ENCODE measurements at regions not wholly inside any gene's neighbourhood (a gene's known extent, or its start where the extent isn't known, plus 50 kb on each side); places are given as distances from the start of the nearest gene placed in this dataset.
"Not testable (repeated sequence)": the region's sequence is repeated elsewhere in the genome, so short reads cannot be mapped to it uniquely, and the experiment has no call there.

DNA sequence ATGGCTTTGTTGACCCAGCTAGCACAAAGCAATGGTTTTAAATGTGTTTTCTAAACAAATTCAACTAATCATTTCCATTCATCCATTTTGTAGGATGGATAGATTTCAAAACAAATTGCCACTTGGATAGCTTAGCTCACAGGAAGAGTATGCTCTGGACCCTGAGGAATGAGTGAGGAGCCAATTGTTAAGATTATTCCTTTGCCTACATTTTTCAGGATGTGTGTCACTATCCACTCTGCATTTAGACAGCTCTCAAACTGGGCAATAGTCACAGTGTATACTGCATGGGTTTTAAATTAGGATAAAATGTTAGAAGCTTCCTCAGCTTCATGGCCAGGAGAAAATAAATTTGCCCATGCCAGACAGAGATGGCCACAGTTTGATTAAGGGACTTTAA lies 605.6 kb upstream of the TEX47 start:
- DNase-seq = no peak

DNA sequence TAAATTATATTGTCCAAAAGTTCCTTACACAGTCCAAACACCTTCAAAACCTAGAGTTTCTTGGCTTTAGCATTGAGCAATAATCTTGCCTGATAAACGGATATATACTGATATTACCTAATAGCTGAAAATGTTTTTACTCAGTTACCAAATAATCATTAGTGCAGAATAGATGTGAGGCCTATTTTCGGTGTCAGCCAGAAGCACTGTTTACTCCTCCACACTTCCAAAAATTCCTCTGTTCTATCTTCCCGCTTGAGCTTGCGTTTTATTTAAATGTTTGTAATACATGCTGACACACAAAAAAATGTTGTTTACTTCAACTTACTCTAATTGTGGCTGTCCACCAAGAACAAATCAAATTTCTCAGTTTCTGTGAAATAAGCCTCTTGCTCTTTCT lies 606.2 kb upstream of the TEX47 start:
- DNase-seq = peak; percentile 3

DNA sequence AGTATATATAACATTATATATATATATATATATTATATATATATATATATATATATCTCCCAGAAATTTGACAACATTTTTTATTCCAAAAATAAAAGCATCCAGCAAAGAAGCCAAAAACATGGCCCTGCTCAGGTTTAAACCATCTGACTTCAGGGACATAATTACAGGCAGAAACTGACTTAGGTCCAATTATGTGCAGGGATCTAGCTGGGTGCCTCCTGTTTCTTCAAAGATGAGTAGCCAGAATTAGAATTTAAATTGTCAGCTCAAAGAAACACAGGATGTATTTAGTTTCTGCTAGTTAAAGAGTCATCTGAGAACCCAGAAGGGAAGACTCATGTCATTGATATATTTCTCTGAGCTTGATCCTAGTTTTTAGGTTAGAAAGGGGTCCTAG lies 656.4 kb upstream of the TEX47 start:
- no peak for DNase-seq

DNA sequence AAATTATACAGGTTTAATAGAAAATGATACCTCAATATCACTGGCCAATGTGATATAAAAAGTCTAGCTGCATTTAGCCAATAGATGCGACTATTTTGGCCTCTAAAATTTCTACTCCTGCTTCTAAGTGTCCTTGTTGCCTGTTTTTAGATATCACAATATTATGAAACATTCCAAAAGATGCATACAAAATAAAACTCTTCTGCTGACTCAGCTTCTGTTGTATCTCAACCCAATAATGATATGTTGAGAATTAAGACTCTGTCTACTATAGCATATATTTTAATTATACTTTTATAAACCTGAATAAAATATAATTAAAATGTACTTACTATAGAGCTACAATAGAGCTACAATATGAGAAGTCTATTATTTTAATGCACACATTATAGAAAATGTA lies 661.0 kb upstream of the TEX47 start:
- no peak for DNase-seq

DNA sequence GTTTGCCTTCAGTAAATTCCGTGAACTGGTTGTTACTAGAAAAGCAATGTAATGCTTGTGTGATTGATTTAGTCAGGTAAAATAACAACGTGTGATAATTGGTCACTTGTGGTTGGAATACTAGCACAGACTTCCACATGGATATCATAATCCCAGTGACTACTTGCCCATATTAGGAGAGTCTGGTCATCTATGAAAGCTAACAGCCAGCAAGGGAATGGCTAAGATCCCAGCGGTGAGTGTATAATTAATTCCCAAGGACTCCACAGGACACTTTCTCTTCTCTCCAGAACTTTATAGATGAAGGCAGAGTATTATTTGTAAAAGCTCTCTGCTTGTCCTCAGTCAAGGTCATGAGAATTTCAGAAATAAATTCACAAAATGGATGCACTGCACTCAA lies 662.6 kb upstream of the TEX47 start:
- no peak for DNase-seq

DNA sequence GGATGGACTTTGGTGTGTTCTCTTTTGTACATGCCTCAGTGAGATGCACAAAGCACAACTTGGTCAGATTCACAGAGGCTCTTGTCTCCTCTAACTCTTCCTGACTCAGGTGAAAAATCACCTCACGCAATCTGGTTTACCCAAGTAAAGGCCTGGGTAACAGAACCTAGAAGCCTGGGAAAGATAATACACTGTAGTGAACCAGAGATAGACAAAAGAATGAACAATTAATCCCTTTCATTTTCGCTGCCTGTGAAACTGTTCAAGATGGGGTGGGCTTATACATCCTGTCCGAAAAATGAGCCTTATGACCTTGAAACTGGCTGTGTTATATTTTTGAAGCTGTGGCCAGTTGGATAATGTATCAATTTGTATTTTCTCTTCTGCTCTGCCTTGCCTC lies 678.9 kb upstream of the TEX47 start:
- no peak for DNase-seq

DNA sequence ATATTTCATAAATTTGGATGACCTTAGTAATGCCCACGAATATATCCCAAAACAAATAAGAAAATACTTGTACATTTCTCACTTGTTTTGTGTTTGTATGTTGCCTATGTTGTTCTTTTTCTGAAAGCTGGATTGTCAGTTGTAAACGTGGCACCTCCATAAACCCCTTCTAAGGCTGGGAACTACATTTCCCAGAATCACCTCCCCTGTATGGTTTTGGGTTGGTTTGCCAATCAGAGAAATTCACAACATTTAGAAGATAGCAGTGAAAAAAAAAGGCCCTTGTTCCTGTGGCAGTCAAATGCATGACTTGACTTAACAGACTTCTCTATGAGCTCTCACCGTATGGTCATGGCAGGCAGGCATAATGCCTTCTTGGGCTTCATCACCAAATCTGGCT lies 676.3 kb upstream of the STEAP1 start:
- DNase-seq = no peak

DNA sequence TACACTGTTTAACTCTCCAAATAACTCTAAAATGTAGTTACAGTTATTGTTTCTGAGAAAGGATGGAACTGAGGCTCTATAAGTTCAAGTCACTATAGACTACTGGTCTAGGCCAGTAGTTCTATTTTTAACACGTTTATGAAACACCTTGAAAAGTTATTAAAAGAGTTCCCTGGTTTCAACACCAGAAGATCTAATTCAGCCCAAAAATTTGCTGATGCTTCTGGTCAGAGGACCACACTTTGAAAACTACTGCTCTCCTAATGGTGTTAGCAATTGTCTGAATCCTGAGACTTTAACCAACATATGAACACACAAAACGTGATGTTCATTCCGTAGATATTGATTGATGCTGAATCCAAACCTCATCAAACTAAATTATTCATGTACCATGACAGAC lies 658.6 kb upstream of the STEAP1 start:
- no peak for DNase-seq

DNA sequence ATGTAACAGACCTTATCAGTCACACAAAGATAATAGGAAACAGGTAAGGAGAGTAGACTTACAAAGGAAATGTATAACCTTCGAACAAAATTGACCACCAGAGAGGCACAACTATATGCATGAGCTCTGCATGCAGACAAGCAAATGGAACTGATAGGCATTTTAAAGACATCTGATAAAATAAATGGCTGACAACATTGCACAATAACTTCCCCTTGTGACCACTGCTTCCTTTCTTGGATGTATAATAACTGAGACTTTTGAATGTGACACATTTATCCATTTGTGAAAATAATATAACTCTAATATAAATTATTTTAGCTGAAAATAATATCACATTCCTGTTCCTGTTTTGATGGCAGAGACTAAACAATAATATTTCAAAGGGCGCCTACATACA lies 654.2 kb upstream of the STEAP1 start:
- no peak for DNase-seq

DNA sequence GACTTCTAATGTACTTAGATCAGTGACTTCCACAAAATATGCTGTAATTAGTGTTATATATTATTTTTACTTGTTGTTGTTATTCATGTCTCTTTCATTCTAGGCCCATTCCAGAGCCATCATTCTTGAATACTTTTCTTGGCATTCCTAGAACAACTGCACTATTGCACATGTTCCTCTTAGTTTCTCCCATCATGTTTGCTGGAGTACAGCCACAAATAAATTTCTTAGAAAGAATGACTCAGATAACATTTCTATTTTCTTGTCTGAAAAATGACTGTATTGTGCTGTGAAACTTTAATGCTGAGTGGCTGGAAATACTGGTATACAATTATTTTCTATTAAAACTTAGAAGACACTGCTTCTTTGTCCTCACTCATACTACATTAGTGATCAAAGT lies 651.0 kb upstream of the STEAP1 start:
- DNase-seq = peak; percentile 5

DNA sequence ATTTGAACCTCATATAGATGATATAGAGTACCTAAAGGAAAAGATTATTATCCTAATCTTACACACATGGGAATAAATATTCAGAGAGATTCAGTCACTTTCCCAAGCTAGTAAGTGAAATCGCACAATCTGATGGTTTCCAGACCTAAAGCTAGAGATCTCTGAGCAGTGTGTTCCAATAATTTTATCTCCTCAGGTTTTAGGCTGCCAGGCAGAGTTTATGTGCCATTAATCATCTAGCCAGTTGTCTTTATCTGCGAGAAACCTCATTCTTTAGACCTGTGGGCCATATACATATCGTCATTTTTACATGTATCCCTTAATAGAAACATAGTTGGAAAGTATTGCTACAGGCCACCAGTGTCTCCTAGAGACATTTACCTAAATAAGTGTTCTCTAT lies 647.2 kb upstream of the STEAP1 start:
- DNase-seq = no peak

DNA sequence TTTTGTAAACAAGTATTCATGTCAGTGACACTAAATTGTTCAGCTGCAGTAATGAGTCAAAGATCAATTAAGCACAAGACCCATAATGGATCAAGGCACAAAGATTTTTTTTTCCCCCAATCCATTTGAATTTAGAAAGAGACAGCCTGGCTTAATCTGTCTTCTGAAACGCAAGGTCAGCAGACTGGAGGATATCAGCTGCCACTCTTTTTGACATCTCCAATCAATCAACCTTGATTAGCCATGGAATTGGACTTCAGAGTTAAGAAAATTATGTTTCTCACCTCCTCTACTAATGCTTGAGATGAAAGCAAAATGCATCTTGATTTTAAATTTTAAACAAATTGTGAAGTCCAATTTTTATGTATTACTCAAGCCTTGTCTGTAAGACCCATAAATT lies 642.4 kb upstream of the STEAP1 start:
- DNase-seq = no peak

DNA sequence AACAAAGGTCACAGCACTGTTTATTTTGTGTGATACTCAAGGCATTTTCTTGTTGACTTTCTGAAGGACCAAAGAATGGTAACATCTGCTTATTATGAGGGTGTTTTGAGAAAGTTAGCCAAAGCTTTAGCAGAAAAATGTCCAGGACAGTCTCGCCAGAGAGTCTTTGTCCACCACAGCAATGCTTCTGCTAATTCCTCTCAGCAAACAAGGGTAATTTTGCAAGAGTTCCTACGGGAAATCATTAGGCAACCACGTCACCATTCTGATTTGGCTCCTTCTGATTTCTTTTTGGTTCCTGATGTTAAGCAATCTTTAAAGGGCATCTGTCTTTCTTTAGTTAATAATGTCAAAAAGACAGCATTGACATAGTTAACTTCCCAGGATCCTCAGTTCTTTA lies 639.3 kb upstream of the STEAP1 start:
- no peak for DNase-seq

DNA sequence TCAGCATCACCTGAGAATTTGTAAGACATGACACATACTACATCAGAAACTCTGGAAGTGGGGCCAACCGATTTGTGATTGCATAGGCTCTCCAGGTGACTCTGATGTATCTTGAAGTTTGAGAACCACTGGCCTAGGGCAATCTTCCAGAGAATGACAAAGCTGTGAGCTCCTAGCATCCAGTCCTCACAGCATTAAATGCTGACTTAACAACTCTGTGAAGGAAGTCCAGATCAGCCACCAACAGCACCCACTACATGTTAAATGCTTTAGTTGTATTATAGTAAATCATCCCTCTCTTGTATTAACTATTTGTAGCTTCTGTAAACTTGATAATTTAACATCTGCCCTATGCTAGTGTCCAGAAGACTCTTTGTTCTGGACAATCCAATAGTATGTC lies 636.5 kb upstream of the STEAP1 start:
- no peak for DNase-seq

DNA sequence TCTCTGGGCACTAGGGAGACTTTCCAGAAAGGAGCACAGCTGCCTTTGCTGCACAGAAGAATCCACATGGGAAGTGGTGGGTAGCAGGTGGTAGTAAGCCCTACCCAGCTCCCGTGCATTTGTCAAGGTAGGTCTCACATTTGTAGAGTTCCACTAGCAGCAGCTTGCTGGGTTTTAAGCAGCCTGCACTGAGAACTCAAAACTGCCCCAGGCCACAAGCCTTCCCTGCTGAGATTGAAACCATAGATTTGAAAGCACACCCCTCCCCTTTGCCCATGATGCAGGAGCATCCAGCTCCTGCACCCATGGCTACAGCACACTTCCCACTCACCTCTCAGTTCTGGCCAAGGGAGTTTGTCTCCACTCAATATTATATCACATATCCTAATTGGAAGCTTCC lies 604.5 kb upstream of the STEAP1 start:
- DNase-seq = no peak

DNA sequence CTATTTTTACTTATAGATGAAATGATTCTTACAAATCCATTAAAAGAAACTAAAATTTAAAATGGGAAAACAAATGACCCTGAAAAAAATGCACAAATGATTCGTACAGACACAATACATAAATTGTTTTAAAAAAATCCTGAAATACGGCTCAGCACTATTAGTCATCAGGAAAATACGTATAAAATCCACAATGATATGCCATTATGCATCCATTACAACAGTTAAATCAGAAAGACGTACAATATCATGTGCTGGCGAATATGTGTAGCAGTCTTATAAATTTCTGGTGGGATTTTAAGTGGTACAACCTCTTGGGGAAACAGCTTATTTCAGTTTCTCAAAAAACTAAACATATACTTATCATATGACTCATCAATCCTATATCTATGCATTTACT lies 600.1 kb upstream of the STEAP1 start:
- no peak for DNase-seq

DNA sequence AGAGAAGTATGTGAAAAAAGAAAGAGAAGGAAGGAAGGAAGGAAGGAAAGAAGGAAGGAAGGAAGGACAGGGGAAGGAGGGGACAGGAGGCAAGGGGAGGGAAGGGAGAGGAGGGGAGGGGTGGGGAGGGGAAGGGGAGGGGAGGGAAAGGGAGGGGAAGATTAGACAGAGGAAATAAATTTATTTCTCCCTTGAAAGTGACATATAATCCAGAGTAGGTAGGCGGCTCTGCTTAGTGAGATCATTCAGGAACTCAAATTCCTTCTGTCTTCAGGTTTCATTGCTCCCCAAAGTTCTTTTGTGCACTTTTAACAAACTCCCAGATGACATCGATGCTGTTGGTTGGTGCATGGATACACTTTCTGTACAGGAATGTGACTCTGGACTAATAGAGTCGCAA lies 594.7 kb upstream of the STEAP1 start:
- no peak for DNase-seq

DNA sequence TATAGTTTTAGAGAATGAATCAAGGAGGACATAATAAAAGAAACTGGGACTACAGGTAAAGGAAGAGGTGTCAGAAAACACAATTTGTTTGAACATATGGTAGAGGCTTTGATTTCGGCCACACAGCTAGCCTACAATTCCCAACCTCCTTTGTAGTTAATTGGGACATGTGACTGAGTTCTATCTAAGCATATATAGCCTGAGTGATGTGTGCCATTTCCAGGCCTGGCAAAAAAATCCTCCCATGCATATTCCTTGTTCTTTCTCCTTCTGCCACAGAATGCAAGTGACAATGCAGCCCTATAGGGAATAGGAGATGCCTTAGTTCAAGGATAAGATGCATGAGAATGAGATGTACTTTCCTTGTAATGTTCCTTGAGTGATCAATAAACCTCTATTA lies 590.7 kb upstream of the STEAP1 start:
- DNase-seq = no peak

DNA sequence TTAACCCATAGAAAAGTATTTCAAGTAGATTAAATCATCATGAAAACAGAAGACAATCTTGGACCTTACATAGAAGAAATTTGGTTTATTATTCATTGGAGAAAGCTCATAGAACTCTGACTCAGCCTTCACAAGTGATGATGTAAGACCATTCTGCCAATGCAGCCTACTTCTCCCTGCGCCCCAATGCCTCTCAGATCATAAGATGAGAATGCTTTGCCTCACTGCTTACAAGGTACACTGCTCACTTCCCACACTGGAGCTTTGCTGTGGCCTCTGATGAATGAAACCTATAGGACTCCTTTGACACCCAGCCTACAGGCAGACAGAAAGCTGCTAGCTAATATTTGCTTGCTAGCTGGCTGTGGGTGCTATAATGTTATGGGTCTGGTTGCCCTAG lies 569.4 kb upstream of the STEAP1 start:
- no peak for DNase-seq

DNA sequence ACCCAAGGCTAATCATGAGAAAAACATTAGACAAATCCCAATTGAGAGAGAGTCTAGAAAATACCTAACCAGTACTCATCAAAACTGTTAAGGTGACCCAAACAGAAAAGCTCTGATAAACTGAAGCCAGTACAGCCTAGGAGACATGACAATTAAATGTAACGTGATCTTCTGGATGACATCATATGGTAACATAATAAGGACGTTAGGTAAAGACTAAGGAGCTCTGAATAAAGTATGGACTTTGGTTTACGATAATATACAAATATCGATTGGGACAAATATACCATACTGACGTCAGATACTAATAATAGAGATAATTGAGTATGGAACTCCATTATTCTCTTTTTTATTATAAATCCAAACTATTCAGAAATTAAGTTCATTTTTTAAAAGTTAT lies 561.1 kb upstream of the STEAP1 start:
- DNase-seq = no peak

DNA sequence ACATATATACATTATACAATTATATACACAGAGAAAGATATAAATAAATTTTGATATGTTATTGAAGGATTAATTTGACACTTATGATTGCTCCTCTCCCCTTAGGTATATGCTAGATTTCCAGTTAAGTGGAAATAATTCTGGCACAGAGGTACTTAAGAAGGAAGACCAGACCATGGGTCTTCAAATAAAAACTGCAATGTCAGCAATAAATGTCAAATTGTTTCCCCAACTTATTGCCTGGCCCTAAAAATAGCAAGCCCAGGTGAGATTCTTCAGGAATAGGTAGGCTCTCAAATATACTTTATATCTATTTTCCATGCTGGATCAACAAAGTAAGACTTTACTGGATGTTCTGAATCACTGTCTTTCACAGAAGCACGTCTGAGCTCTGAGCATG lies 551.3 kb upstream of the STEAP1 start:
- DNase-seq = no peak

DNA sequence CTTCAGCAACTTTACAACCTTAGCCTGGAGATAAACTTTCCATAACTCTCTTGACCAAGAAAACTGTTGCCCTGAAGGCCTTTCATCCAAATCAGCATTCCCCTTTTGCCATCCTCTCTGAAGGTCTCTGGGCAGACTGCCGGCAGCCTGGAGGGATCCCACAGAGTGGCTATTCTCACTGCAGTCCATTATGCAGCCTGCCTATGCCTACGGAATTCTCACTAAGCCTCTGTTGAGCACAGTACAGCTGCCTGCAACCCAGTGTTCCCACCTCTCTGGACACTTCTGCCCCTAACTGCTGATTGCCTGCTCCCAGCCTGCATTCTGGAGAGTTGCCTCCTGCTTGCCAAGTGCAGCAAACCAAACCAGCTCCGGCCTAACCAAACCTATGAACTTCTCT lies 548.9 kb upstream of the STEAP1 start:
- peak; percentile 8 for DNase-seq

DNA sequence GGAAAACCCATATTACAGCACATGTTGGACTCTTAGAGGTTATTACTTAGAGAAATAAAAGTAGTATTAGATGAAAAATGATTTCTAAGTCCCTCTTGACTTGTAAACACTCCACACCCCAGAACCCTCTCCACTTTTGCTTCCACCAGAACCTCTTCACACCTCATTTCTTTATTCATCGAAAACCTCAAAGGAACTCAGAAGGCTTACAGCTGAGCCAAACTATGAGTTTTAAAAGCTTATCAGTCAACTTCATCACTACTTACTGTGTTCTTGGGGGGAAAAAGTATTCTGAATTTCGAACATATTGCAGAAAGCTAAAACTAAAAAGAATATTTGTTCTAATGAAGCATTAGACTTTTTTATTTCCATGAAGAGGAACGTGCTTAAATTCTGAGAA lies 547.8 kb upstream of the STEAP1 start:
- no peak for DNase-seq

DNA sequence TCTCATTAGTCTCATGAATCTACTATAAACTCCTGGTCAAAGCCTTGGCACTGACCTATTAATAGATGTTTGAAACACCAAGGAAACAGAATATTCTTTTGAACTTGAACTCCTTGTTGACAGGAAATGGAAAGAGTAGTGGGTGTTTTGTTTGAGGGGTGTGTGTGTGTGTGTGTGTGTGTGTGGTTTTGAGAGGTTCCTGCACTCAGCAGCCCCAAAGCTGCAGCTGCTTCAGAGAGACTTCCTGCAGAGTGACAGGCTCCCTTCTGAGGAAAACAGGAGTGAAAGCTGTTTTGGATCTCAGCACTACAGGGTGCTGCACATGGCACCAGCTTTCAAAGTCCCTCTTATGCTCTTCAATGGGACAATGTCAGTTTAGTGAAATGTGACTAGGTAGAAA lies 546.5 kb upstream of the STEAP1 start:
- peak; percentile 3 for DNase-seq

DNA sequence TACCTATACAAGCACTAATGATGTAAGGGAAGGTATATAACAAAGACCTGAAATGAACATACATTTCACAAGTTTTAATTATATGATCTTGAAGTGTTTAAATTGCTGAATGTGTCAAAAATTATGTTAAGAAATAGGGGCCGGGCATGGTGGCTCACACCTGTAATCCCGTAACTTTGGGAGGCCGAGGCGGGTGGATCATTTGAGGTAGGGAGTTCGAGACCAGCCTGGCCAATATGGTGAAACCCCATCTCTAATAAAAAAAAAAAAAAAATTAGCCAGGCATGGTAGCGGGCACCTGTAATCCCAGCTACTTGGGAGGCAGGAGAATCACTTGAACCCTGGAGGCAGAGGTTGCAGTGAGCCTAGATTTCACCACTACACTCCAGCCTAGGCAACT lies 537.4 kb upstream of the STEAP1 start:
- DNase-seq = not testable (repeated sequence)

DNA sequence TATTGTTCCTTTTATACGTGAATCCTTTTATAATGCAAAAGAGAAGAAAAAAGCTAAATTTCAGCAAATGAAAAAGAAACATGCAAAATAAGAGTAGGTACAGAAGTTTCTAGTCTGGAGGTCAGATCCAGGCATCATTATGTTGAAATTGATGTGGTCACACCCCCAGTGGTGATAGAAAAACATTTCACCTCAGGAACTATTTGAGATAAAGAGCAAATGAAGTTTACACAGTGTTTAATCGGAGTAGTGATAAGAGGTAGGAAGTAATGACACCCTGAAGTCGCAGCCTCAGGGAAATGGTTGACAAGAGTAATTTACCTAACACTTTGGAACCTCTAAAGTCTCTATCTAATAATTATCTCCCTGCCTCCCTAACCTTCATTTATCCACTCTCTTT lies 536.0 kb upstream of the STEAP1 start:
- no peak for DNase-seq

All from tongue (tissue), 1 donor.